CD8-positive, alpha-beta memory T cell (primary cell): ENCODE measurements at regions not wholly inside any gene's neighbourhood (a gene's known extent, or its start where the extent isn't known, plus 50 kb on each side); places are given as distances from the start of the nearest gene placed in this dataset.

ENCODE experiments used
- CTCF ChIA-PET: fragments of 350-600 bp; sonication (Branson Sonifier 250); formaldehyde crosslinking; loops from one replicate; lab custom pipeline; 2021; ENCODE audit warnings: antibody characterized with exemption; lab: Charles Lee
- POLR2A ChIA-PET: fragments of 350-600 bp; sonication (Branson Sonifier 250); formaldehyde crosslinking; loops from one replicate; lab custom pipeline; 2021; ENCODE audit warnings: antibody characterized with exemption; lab: Charles Lee
- DNase-seq, 5 donors: peaks; one replicate each; pipeline versions ENCODE4 v3.0.0 to v3.0.0-alpha.2; 2020 to 2022; ENCODE audit warnings: mixed read lengths in 1 of 5
- H3K27ac ChIP-seq: one replicate; pipeline ENCODE4 v1.7.0; 2013; ENCODE audit warnings: low read depth, mild to moderate bottlenecking, low read length, moderate library complexity
- H3K27me3 ChIP-seq: 2 replicates; pipeline ENCODE4 v1.7.0; 2013; ENCODE audit warnings: low read length, mild to moderate bottlenecking; ENCODE audit not compliant: insufficient read depth, poor library complexity, severe bottlenecking
- H3K36me3 ChIP-seq: 2 replicates; pipeline ENCODE4 v1.7.0; 2013; ENCODE audit warnings: mild to moderate bottlenecking, low read length, moderate library complexity; ENCODE audit not compliant: insufficient read depth
- H3K4me1 ChIP-seq: 2 replicates; pipeline ENCODE4 v1.7.0; 2013; ENCODE audit warnings: mild to moderate bottlenecking, low read length, moderate library complexity; ENCODE audit not compliant: insufficient read depth
- H3K4me3 ChIP-seq: 2 replicates; pipeline ENCODE4 v1.7.0; 2013; ENCODE audit warnings: mild to moderate bottlenecking, low read length
- H3K9me3 ChIP-seq: 2 replicates; pipeline ENCODE4 v1.7.0; 2013; ENCODE audit warnings: mild to moderate bottlenecking, low read length
- H3K27ac Mint-ChIP-seq, 8 donors: one replicate each; pipeline ENCODE4 v1.8.0; 2020 to 2021; ENCODE audit warnings: mixed read lengths in 8 of 8, mild to moderate bottlenecking in 6 of 8, inconsistent platforms in 3 of 8, moderate library complexity in 3 of 8
- H3K27me3 Mint-ChIP-seq, 2 donors: one replicate each; pipeline ENCODE4 v1.8.0; 2020 to 2021; ENCODE audit warnings: mixed read lengths in 2 of 2, mild to moderate bottlenecking in 1 of 2, moderate library complexity in 1 of 2
- H3K36me3 Mint-ChIP-seq, 3 donors: one replicate each; pipeline ENCODE4 v1.8.0; 2020 to 2021; ENCODE audit warnings: mixed read lengths in 3 of 3, inconsistent platforms in 1 of 3, mild to moderate bottlenecking in 1 of 3
- H3K4me1 Mint-ChIP-seq, 3 donors: one replicate each; pipeline ENCODE4 v1.8.0; 2020 to 2021; ENCODE audit warnings: mixed read lengths in 3 of 3, inconsistent platforms in 1 of 3, mild to moderate bottlenecking in 1 of 3
- H3K4me3 Mint-ChIP-seq, 7 donors: one replicate each; pipeline ENCODE4 v1.8.0; 2020 to 2021; ENCODE audit warnings: mixed read lengths in 7 of 7, mild to moderate bottlenecking in 6 of 7, moderate library complexity in 4 of 7, inconsistent platforms in 2 of 7
- H3K9me3 Mint-ChIP-seq, 5 donors: one replicate each; pipeline ENCODE4 v1.8.0; 2020 to 2022; ENCODE audit warnings: mixed read lengths in 5 of 5, mild to moderate bottlenecking in 3 of 5, moderate library complexity in 2 of 5, inconsistent platforms in 1 of 5

GRCh38 chr4:41369680-41370079 is 113.0 kb downstream of the UCHL1 start:
- no peaks in the 10 kb centered on the region for H3K4me1 Mint-ChIP-seq
- no peak overlapping the region for H3K27ac Mint-ChIP-seq
- H3K4me3 Mint-ChIP-seq: no peak overlapping the region
- H3K4me1 ChIP-seq: no peaks in the 10 kb centered on the region
- no peaks in the 10 kb centered on the region for H3K36me3 ChIP-seq
- H3K27me3 Mint-ChIP-seq: peaks cover 0 to 8% of the 10 kb centered on the region in 2 donors
- no peak overlapping the region for H3K27ac ChIP-seq
- no peaks in the 10 kb centered on the region for H3K9me3 ChIP-seq
- ChIA-PET POLR2A (no interaction called here), CTCF (no interaction called here)
- H3K36me3 Mint-ChIP-seq: no peaks in the 10 kb centered on the region
- DNase-seq: no peak
- no peaks in the 10 kb centered on the region for H3K27me3 ChIP-seq
- peaks cover 0 to 5% (median 2%) of the 10 kb centered on the region in 5 donors for H3K9me3 Mint-ChIP-seq
- H3K4me3 ChIP-seq: no peak overlapping the region

- H3K9me3 ChIP-seq: no peaks in the 10 kb centered on the region
- no peaks in the 10 kb centered on the region for H3K4me1 ChIP-seq
- Mint-ChIP-seq H3K27ac (no peak overlapping the region), H3K4me3 (no peak overlapping the region), H3K4me1 (no peaks in the 10 kb centered on the region), H3K36me3 (no peaks in the 10 kb centered on the region), H3K27me3 (no peaks in the 10 kb centered on the region), H3K9me3 (peaks cover 0 to 5% (median under 1%) of the 10 kb centered on the region in 5 donors)
- no peak for DNase-seq
- ChIA-PET CTCF (no interaction called here), POLR2A (no interaction called here)
- no peaks in the 10 kb centered on the region for H3K36me3 ChIP-seq
- no peak overlapping the region for H3K4me3 ChIP-seq
- no peaks in the 10 kb centered on the region for H3K27me3 ChIP-seq
- no peak overlapping the region for H3K27ac ChIP-seq
Measured at GRCh38 chr4:41373221-41373620, 116.5 kb downstream of the UCHL1 start.

- CTCF ChIA-PET: no interaction called here
- Mint-ChIP-seq H3K4me1 (no peaks in the 10 kb centered on the region), H3K27ac (no peak overlapping the region), H3K36me3 (no peaks in the 10 kb centered on the region), H3K9me3 (peaks cover 0 to 10% (median 5%) of the 10 kb centered on the region in 5 donors), H3K27me3 (no peaks in the 10 kb centered on the region), H3K4me3 (no peak overlapping the region)
- H3K27me3 ChIP-seq: no peaks in the 10 kb centered on the region
- no peaks in the 10 kb centered on the region for H3K36me3 ChIP-seq
- POLR2A ChIA-PET: no interaction called here
- H3K9me3 ChIP-seq: no peaks in the 10 kb centered on the region
- no peak overlapping the region for H3K4me3 ChIP-seq
- H3K27ac ChIP-seq: no peak overlapping the region
- DNase-seq: no peak
- no peaks in the 10 kb centered on the region for H3K4me1 ChIP-seq
Measured at GRCh38 chr4:41374490-41374889, 117.8 kb downstream of the UCHL1 start.

GRCh38 chr4:41375561-41375960 is 118.8 kb downstream of the UCHL1 start:
- H3K9me3 Mint-ChIP-seq: peaks cover 0 to 10% (median 5%) of the 10 kb centered on the region in 5 donors
- no peaks in the 10 kb centered on the region for H3K4me1 ChIP-seq
- H3K9me3 ChIP-seq: no peaks in the 10 kb centered on the region
- H3K36me3 ChIP-seq: no peaks in the 10 kb centered on the region
- CTCF ChIA-PET: no interaction called here
- no peaks in the 10 kb centered on the region for H3K27me3 ChIP-seq
- H3K27ac ChIP-seq: no peak overlapping the region
- POLR2A ChIA-PET: no interaction called here
- H3K4me3 Mint-ChIP-seq: no peak overlapping the region
- no peaks in the 10 kb centered on the region for H3K4me1 Mint-ChIP-seq
- H3K27ac Mint-ChIP-seq: no peak overlapping the region
- no peaks in the 10 kb centered on the region for H3K36me3 Mint-ChIP-seq
- no peaks in the 10 kb centered on the region for H3K27me3 Mint-ChIP-seq
- no peak overlapping the region for H3K4me3 ChIP-seq
- DNase-seq: no peak

- POLR2A ChIA-PET: no interaction called here
- CTCF ChIA-PET: no interaction called here
- Histone ChIP-seq H3K27me3 (no peaks in the 10 kb centered on the region), H3K4me3 (no peak overlapping the region), H3K4me1 (no peaks in the 10 kb centered on the region), H3K36me3 (no peaks in the 10 kb centered on the region), H3K9me3 (no peaks in the 10 kb centered on the region), H3K27ac (no peak overlapping the region)
- H3K4me1 Mint-ChIP-seq: no peaks in the 10 kb centered on the region
- DNase-seq: no peak
- H3K27me3 Mint-ChIP-seq: no peaks in the 10 kb centered on the region
- no peaks in the 10 kb centered on the region for H3K36me3 Mint-ChIP-seq
- no peak overlapping the region for H3K4me3 Mint-ChIP-seq
- H3K9me3 Mint-ChIP-seq: peaks cover 0 to 11% (median 5%) of the 10 kb centered on the region in 5 donors
- no peak overlapping the region for H3K27ac Mint-ChIP-seq
Measured at GRCh38 chr4:41377196-41377595, 120.5 kb downstream of the UCHL1 start.

- H3K27me3 Mint-ChIP-seq: no peaks in the 10 kb centered on the region
- peaks cover 0 to 15% (median 5%) of the 10 kb centered on the region in 5 donors for H3K9me3 Mint-ChIP-seq
- H3K4me1 ChIP-seq: no peaks in the 10 kb centered on the region
- H3K4me3 ChIP-seq: no peak overlapping the region
- no peak overlapping the region for H3K4me3 Mint-ChIP-seq
- no peaks in the 10 kb centered on the region for H3K4me1 Mint-ChIP-seq
- H3K27me3 ChIP-seq: no peaks in the 10 kb centered on the region
- H3K27ac Mint-ChIP-seq: no peak overlapping the region
- ChIA-PET CTCF (no interaction called here), POLR2A (no interaction called here)
- H3K27ac ChIP-seq: no peak overlapping the region
- H3K36me3 ChIP-seq: no peaks in the 10 kb centered on the region
- no peaks in the 10 kb centered on the region for H3K9me3 ChIP-seq
- no peaks in the 10 kb centered on the region for H3K36me3 Mint-ChIP-seq
- DNase-seq: no peak
Measured at GRCh38 chr4:41379230-41379629, 122.5 kb downstream of the UCHL1 start.

GRCh38 chr4:41380511-41381157 is 123.9 kb downstream of the UCHL1 start:
- no peak for DNase-seq
- no peaks in the 10 kb centered on the region for H3K27me3 Mint-ChIP-seq
- H3K27ac Mint-ChIP-seq: peak overlapping the region in 1 of 8 donors; percentile 21
- no peaks in the 10 kb centered on the region for H3K36me3 Mint-ChIP-seq
- peaks cover 0 to 17% (median 5%) of the 10 kb centered on the region in 5 donors for H3K9me3 Mint-ChIP-seq
- no peaks in the 10 kb centered on the region for H3K36me3 ChIP-seq
- no peak overlapping the region for H3K4me3 Mint-ChIP-seq
- ChIA-PET POLR2A (no interaction called here), CTCF (no interaction called here)
- H3K9me3 ChIP-seq: no peaks in the 10 kb centered on the region
- H3K4me3 ChIP-seq: no peak overlapping the region
- no peak overlapping the region for H3K27ac ChIP-seq
- no peaks in the 10 kb centered on the region for H3K27me3 ChIP-seq
- no peaks in the 10 kb centered on the region for H3K4me1 Mint-ChIP-seq
- no peaks in the 10 kb centered on the region for H3K4me1 ChIP-seq

GRCh38 chr4:41381384-41381783 is 124.7 kb downstream of the UCHL1 start:
- no peaks in the 10 kb centered on the region for H3K36me3 Mint-ChIP-seq
- no peaks in the 10 kb centered on the region for H3K4me1 Mint-ChIP-seq
- Histone ChIP-seq H3K27me3 (no peaks in the 10 kb centered on the region), H3K36me3 (no peaks in the 10 kb centered on the region), H3K4me1 (no peaks in the 10 kb centered on the region), H3K9me3 (no peaks in the 10 kb centered on the region), H3K4me3 (no peak overlapping the region), H3K27ac (no peak overlapping the region)
- H3K4me3 Mint-ChIP-seq: no peak overlapping the region
- H3K27ac Mint-ChIP-seq: peak overlapping the region in 1 of 8 donors; percentile 21
- no peaks in the 10 kb centered on the region for H3K27me3 Mint-ChIP-seq
- POLR2A ChIA-PET: no interaction called here
- DNase-seq: no peak
- CTCF ChIA-PET: no interaction called here
- H3K9me3 Mint-ChIP-seq: peaks cover 0 to 17% (median 6%) of the 10 kb centered on the region in 5 donors
